MM.1S (cell line): ENCODE measurements at regions not wholly inside any gene's neighbourhood (a gene's known extent, or its start where the extent isn't known, plus 50 kb on each side); places are given as distances from the start of the nearest gene placed in this dataset.

Source experiments
- DNase-seq: peaks from one replicate; pipeline ENCODE4 v3.0.0-alpha.2; 2015
- H2AFZ ChIP-seq: fragments of 300-600 bp; sonication (generic); 2 replicates; pipeline ENCODE4 v1.6.0; 2016; ENCODE audit warnings: antibody characterized with exemption, low read length
- H3F3A ChIP-seq: fragments of 300-600 bp; sonication (generic); 2 replicates; pipeline ENCODE4 v1.6.1; 2016; ENCODE audit warnings: mild to moderate bottlenecking, antibody characterized with exemption, low read length, moderate library complexity, mixed read lengths; ENCODE audit not compliant: insufficient read depth
- H3K27ac ChIP-seq: fragments of 300-600 bp; sonication (generic); 2 replicates; pipeline ENCODE4 v1.5.1; 2016; ENCODE audit warnings: mild to moderate bottlenecking, low read length
- H3K27me3 ChIP-seq: fragments of 300-600 bp; sonication (generic); replicated peaks from 2 replicates; pipeline ENCODE4 v1.6.0; 2016; ENCODE audit warnings: low read length; ENCODE audit not compliant: insufficient read depth
- H3K36me3 ChIP-seq: fragments of 300-600 bp; sonication (generic); replicated peaks from 2 replicates; pipeline ENCODE4 v1.6.1; 2016; ENCODE audit warnings: mild to moderate bottlenecking, low read length, mixed read lengths; ENCODE audit not compliant: insufficient read depth
- H3K4me1 ChIP-seq: fragments of 300-600 bp; sonication (generic); 2 replicates; pipeline ENCODE4 v1.6.1; 2016; ENCODE audit warnings: low read length, mixed read lengths
- H3K4me2 ChIP-seq: fragments of 300-600 bp; sonication (generic); 2 replicates; pipeline ENCODE4 v1.6.0; 2016; ENCODE audit warnings: low read depth, low read length
- H3K4me3 ChIP-seq: fragments of 300-600 bp; sonication (generic); 2 replicates; pipeline ENCODE4 v1.5.1; 2016; ENCODE audit warnings: low read length, mixed read lengths
- H3K79me2 ChIP-seq: fragments of 300-600 bp; sonication (generic); 2 replicates; pipeline ENCODE4 v1.6.1; 2016; ENCODE audit warnings: mixed run types, low read length, mixed read lengths
- H3K9ac ChIP-seq: fragments of 300-600 bp; sonication (generic); 2 replicates; pipeline ENCODE4 v1.6.1; 2016; ENCODE audit warnings: low read length, mixed read lengths
- H3K9me2 ChIP-seq: fragments of 300-600 bp; sonication (generic); replicated peaks from 2 replicates; pipeline ENCODE4 v1.6.1; 2016; ENCODE audit warnings: mild to moderate bottlenecking, low read length, mixed read lengths; ENCODE audit not compliant: insufficient read depth
- H3K9me3 ChIP-seq: fragments of 300-600 bp; sonication (generic); replicated peaks from 2 replicates; pipeline ENCODE4 v1.6.1; 2016; ENCODE audit warnings: mild to moderate bottlenecking, low read length, mixed read lengths; ENCODE audit not compliant: insufficient read depth
- H4K20me1 ChIP-seq: fragments of 300-600 bp; sonication (generic); 2 replicates; pipeline ENCODE4 v1.6.1; 2016; ENCODE audit warnings: mild to moderate bottlenecking, low read length, moderate library complexity, mixed read lengths; ENCODE audit not compliant: insufficient read depth
- CTCF ChIP-seq: fragments of 300-600 bp; sonication (generic); IDR thresholded peaks from 2 replicates; pipeline ENCODE4 v1.5.1; 2016; ENCODE audit warnings: antibody characterized with exemption, low read length, mixed read lengths
- EZH2 ChIP-seq: fragments of 300-600 bp; sonication (generic); optimal IDR thresholded peaks from 2 replicates; pipeline ENCODE3; 2017; ENCODE audit warnings: low read depth, mild to moderate bottlenecking, antibody characterized with exemption, low read length, mixed read lengths
- EZH2phosphoT487 ChIP-seq: fragments of 300-600 bp; sonication (generic); IDR thresholded peaks from 2 replicates; pipeline ENCODE4 v1.6.1; 2018; ENCODE audit warnings: antibody characterized with exemption, low read length

DNA sequence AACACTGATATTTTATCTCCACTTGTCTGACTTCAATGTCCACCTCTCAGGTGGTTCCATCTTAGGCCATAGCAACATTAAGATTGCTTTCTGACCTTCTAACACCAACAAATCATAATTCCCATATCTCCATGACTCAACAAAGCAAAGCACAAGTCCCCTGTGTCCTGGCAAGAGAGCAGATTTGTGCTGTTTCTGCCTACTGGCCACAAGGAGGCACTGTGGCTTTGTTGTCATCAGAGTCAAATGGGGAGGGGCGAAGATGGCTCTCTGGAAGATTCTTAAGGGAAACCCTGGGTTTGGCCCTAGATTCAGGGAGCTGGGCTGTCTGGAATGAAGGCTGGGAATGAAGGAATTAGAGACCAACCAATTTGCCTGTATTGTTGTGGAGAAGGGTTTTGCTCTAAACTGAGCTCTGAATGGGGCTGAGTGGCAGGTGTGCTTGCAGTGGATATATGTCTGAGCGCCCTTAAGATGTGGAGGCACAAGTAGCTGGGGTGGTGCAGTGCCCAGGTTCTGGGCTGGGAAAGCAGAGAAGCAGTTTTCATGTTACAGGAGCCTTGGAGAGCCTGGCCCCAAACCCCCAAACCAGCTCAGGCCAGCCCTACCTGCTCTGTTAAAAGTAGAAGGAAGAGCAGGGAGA is 154.8 kb upstream of the PRSS58 start:
- no peaks in the 10 kb centered on the region for H3K9me3 ChIP-seq
- no peaks in the 10 kb centered on the region for H3K79me2 ChIP-seq
- H3K4me2 ChIP-seq = no peak overlapping the region
- H3K27ac ChIP-seq = no peak overlapping the region
- no peaks in the 10 kb centered on the region for H3K36me3 ChIP-seq
- H3K4me3 ChIP-seq = no peak overlapping the region
- no peaks in the 10 kb centered on the region for H4K20me1 ChIP-seq
- peak overlapping the region; percentile 82 for H2AFZ ChIP-seq
- H3F3A ChIP-seq = no peaks in the 10 kb centered on the region
- no peaks in the 10 kb centered on the region for H3K27me3 ChIP-seq
- DNase-seq = peak; percentile 87
- TF ChIP-seq CTCF (peak; percentile 100), EZH2 (no peak)
- H3K9me2 ChIP-seq = no peaks in the 10 kb centered on the region
- H3K4me1 ChIP-seq = peaks cover 18% of the 10 kb centered on the region
- H3K9ac ChIP-seq = no peak overlapping the region

DNA sequence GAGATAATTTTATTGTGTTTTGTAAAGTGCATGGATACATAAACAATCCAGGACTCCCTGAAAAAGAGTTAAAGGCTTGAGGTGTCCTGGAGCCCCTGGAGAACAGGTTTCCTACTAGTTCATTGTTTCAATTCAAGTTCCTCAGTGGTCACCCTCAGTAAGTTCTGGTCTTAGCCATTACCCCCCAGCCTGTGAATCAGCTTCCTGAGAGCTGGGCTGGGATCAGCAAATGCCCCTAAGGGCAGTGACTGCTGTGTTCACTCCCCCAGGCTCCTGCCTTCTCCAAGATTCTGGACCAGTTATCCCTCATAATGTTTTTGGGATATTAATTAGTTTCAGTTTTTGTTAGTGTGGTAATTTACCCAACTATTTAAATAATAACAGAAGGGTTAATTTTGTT is 151.6 kb upstream of the PRSS58 start:
- no peak overlapping the region for H2AFZ ChIP-seq
- H3K4me1 ChIP-seq = peaks cover 18% of the 10 kb centered on the region
- no peaks in the 10 kb centered on the region for H3K9me3 ChIP-seq
- H3K4me3 ChIP-seq = no peak overlapping the region
- no peaks in the 10 kb centered on the region for H3K9me2 ChIP-seq
- H3F3A ChIP-seq = no peaks in the 10 kb centered on the region
- H3K36me3 ChIP-seq = no peaks in the 10 kb centered on the region
- H3K27me3 ChIP-seq = no peaks in the 10 kb centered on the region
- H3K4me2 ChIP-seq = no peak overlapping the region
- DNase-seq = no peak
- TF ChIP-seq EZH2 (no peak), EZH2phosphoT487 (no peak), CTCF (no peak)
- H4K20me1 ChIP-seq = no peaks in the 10 kb centered on the region
- H3K27ac ChIP-seq = no peak overlapping the region
- H3K79me2 ChIP-seq = no peaks in the 10 kb centered on the region
- H3K9ac ChIP-seq = no peak overlapping the region

GRCh38 chr7:142408794-142409193 is 150.9 kb upstream of the PRSS58 start:
- H2AFZ ChIP-seq = peak overlapping the region; percentile 24
- no peaks in the 10 kb centered on the region for H3K27me3 ChIP-seq
- peaks cover 18% of the 10 kb centered on the region for H3K4me1 ChIP-seq
- H3K4me3 ChIP-seq = no peak overlapping the region
- H3K27ac ChIP-seq = no peak overlapping the region
- H3K9me3 ChIP-seq = no peaks in the 10 kb centered on the region
- H3K9ac ChIP-seq = no peak overlapping the region
- H3K9me2 ChIP-seq = no peaks in the 10 kb centered on the region
- DNase-seq = no peak
- H3F3A ChIP-seq = no peaks in the 10 kb centered on the region
- H4K20me1 ChIP-seq = no peaks in the 10 kb centered on the region
- no peaks in the 10 kb centered on the region for H3K79me2 ChIP-seq
- peak overlapping the region; percentile 16; the same call in 1 of the 2 replicates for H3K4me2 ChIP-seq
- H3K36me3 ChIP-seq = no peaks in the 10 kb centered on the region
- TF ChIP-seq EZH2 = no peak
- no peak for TF ChIP-seq CTCF
- no peak for TF ChIP-seq EZH2phosphoT487
